OCI-LY1 (cell line): ENCODE measurements at regions not wholly inside any gene's neighbourhood (a gene's known extent, or its start where the extent isn't known, plus 50 kb on each side); places are given as distances from the start of the nearest gene placed in this dataset.

Experiments
- H2AFZ ChIP-seq: fragments of 200-600 bp; sonication (generic), shearing (Covaris generic); 2 replicates; pipeline ENCODE4 v1.6.0; 2014; ENCODE audit warnings: antibody characterized with exemption, mild to moderate bottlenecking, low read length
- H3F3A ChIP-seq: fragments of 200-600 bp; sonication (generic), shearing (Covaris generic); 2 replicates; pipeline ENCODE4 v1.6.0; 2014; ENCODE audit warnings: mild to moderate bottlenecking, antibody characterized with exemption, low read length, moderate library complexity; ENCODE audit not compliant: insufficient read depth
- H3K27ac ChIP-seq: fragments of 200-600 bp; sonication (generic); 2 replicates; pipeline ENCODE4 v1.5.1; 2014; ENCODE audit warnings: low read length, mixed run types, mild to moderate bottlenecking, low read depth; ENCODE audit not compliant: poor library complexity, severe bottlenecking
- H3K27me3 ChIP-seq: fragments of 200-600 bp; sonication (generic); 2 replicates; pipeline ENCODE4 v1.6.0; 2014; ENCODE audit warnings: antibody characterized with exemption, mild to moderate bottlenecking, low read length, moderate library complexity; ENCODE audit not compliant: insufficient read depth
- H3K36me3 ChIP-seq: fragments of 200-600 bp; sonication (generic); 2 replicates; pipeline ENCODE4 v1.6.1; 2014; ENCODE audit warnings: mild to moderate bottlenecking, antibody characterized with exemption, low read length, moderate library complexity, mixed read lengths; ENCODE audit not compliant: insufficient read depth
- H3K4me1 ChIP-seq: fragments of 200-600 bp; sonication (generic); 2 replicates; pipeline ENCODE4 v1.5.1; 2014; ENCODE audit warnings: mild to moderate bottlenecking, low read length, moderate library complexity; ENCODE audit not compliant: insufficient read depth, severe bottlenecking
- H3K4me2 ChIP-seq: fragments of 200-600 bp; sonication (generic), shearing (Covaris generic); 2 replicates; pipeline ENCODE4 v1.6.1; 2014; ENCODE audit warnings: low read length
- H3K4me3 ChIP-seq: fragments of 200-600 bp; sonication (generic); 2 replicates; pipeline ENCODE4 v1.5.1; 2014; ENCODE audit warnings: low read length, low read depth, mild to moderate bottlenecking, mixed read lengths; ENCODE audit not compliant: poor library complexity, severe bottlenecking
- H3K79me2 ChIP-seq: fragments of 200-600 bp; shearing (Covaris generic); 2 replicates; pipeline ENCODE4 v1.6.1; 2016; ENCODE audit warnings: mixed run types, low read length, mixed read lengths; ENCODE audit not compliant: insufficient read depth
- H3K9ac ChIP-seq: fragments of 200-600 bp; sonication (generic), shearing (Covaris generic); 2 replicates; pipeline ENCODE4 v1.6.1; 2014; ENCODE audit warnings: mild to moderate bottlenecking, low read length, mixed read lengths
- H3K9me2 ChIP-seq: fragments of 200-600 bp; sonication (generic), shearing (Covaris generic); 2 replicates; pipeline ENCODE4 v1.6.1; 2014; ENCODE audit warnings: low read depth, mild to moderate bottlenecking, low read length, mixed read lengths
- H3K9me3 ChIP-seq: fragments of 200-600 bp; shearing (Covaris generic); 2 replicates; pipeline ENCODE4 v1.6.1; 2014; ENCODE audit warnings: low read length, mixed read lengths
- H4K20me1 ChIP-seq: fragments of 200-600 bp; sonication (generic), shearing (Covaris generic); 2 replicates; pipeline ENCODE4 v1.6.0; 2016; ENCODE audit warnings: mild to moderate bottlenecking, low read length; ENCODE audit not compliant: insufficient read depth
- CTCF ChIP-seq: fragments of 200-600 bp; sonication (generic), shearing (Covaris generic); IDR thresholded peaks from 2 replicates; pipeline ENCODE4 v1.5.1; 2017; ENCODE audit warnings: mild to moderate bottlenecking, antibody characterized with exemption, low read length, moderate library complexity, mixed read lengths
- EZH2 ChIP-seq: fragments of 200-600 bp; sonication (generic), shearing (Covaris generic); IDR thresholded peaks from 2 replicates; pipeline ENCODE4 v1.8.0; 2017; ENCODE audit warnings: borderline replicate concordance, mixed run types, mild to moderate bottlenecking, antibody characterized with exemption, low read length, moderate library complexity, mixed read lengths

GRCh38 chr10:131444862-131445461 is 133.4 kb upstream of the TCERG1L start:
- no peak overlapping the region for H3K4me2 ChIP-seq
- TF ChIP-seq CTCF (no peak), EZH2 (no peak)
- H3K27ac ChIP-seq = no peak overlapping the region
- H3K36me3 ChIP-seq = no peaks in the 10 kb centered on the region
- H3K9me2 ChIP-seq = no peaks in the 10 kb centered on the region
- no peaks in the 10 kb centered on the region for H3K27me3 ChIP-seq
- no peaks in the 10 kb centered on the region for H3K79me2 ChIP-seq
- no peak overlapping the region for H2AFZ ChIP-seq
- H3K9me3 ChIP-seq = no peaks in the 10 kb centered on the region
- no peaks in the 10 kb centered on the region for H4K20me1 ChIP-seq
- no peak overlapping the region for H3K4me3 ChIP-seq
- H3F3A ChIP-seq = no peaks in the 10 kb centered on the region
- H3K9ac ChIP-seq = no peak overlapping the region
- H3K4me1 ChIP-seq = no peaks in the 10 kb centered on the region

- Histone ChIP-seq H3K4me3 (no peak overlapping the region), H4K20me1 (no peaks in the 10 kb centered on the region), H2AFZ (no peak overlapping the region), H3K27me3 (no peaks in the 10 kb centered on the region), H3K9me3 (no peaks in the 10 kb centered on the region), H3F3A (no peaks in the 10 kb centered on the region), H3K36me3 (no peaks in the 10 kb centered on the region), H3K27ac (no peak overlapping the region), H3K9ac (no peak overlapping the region), H3K4me2 (no peak overlapping the region), H3K4me1 (no peaks in the 10 kb centered on the region), H3K79me2 (no peaks in the 10 kb centered on the region), H3K9me2 (no peaks in the 10 kb centered on the region)
- TF ChIP-seq EZH2 (no peak), CTCF (no peak)
These were observed 134.1 kb upstream of the TCERG1L start for GRCh38 chr10:131445623-131446022.

GRCh38 chr10:131446171-131446570 is 134.7 kb upstream of the TCERG1L start:
- Histone ChIP-seq H3K79me2 (no peaks in the 10 kb centered on the region), H3K27me3 (no peaks in the 10 kb centered on the region), H4K20me1 (no peaks in the 10 kb centered on the region), H3K36me3 (no peaks in the 10 kb centered on the region), H3K27ac (no peak overlapping the region), H3K9me3 (no peaks in the 10 kb centered on the region), H3K4me2 (no peak overlapping the region), H2AFZ (no peak overlapping the region), H3K4me1 (no peaks in the 10 kb centered on the region), H3F3A (no peaks in the 10 kb centered on the region), H3K4me3 (no peak overlapping the region), H3K9ac (no peak overlapping the region), H3K9me2 (no peaks in the 10 kb centered on the region)
- no peak for TF ChIP-seq EZH2

- no peak overlapping the region for H2AFZ ChIP-seq
- no peaks in the 10 kb centered on the region for H3K79me2 ChIP-seq
- no peaks in the 10 kb centered on the region for H3K9me3 ChIP-seq
- H3K27me3 ChIP-seq = no peaks in the 10 kb centered on the region
- TF ChIP-seq CTCF (no peak), EZH2 (no peak)
- no peak overlapping the region for H3K4me2 ChIP-seq
- H4K20me1 ChIP-seq = no peaks in the 10 kb centered on the region
- H3K4me1 ChIP-seq = no peaks in the 10 kb centered on the region
- no peaks in the 10 kb centered on the region for H3K9me2 ChIP-seq
- no peak overlapping the region for H3K27ac ChIP-seq
- no peaks in the 10 kb centered on the region for H3F3A ChIP-seq
- no peak overlapping the region for H3K4me3 ChIP-seq
- H3K9ac ChIP-seq = no peak overlapping the region
- H3K36me3 ChIP-seq = no peaks in the 10 kb centered on the region
These were observed 136.7 kb upstream of the TCERG1L start for GRCh38 chr10:131448171-131448570.
